Liver (tissue), 8 donors: ENCODE measurements at regions not wholly inside any gene's neighbourhood (a gene's known extent, or its start where the extent isn't known, plus 50 kb on each side); places are given as distances from the start of the nearest gene placed in this dataset.

ENCODE experiments used
- DNase-seq: peaks from one replicate; pipeline ENCODE4 v3.0.0-alpha.2; 2017; ENCODE audit warnings: low spot score
- H3K27ac ChIP-seq, 2 donors: one replicate each; pipeline ENCODE4 v1.7.0; 2013; ENCODE audit warnings: inconsistent platforms in 2 of 2, low read length in 2 of 2, control low read depth in 1 of 2, low read depth in 1 of 2, mild to moderate bottlenecking in 1 of 2
- H3K27me3 ChIP-seq, 4 donors: one replicate each; pipeline versions ENCODE4 v1.6.1 to v1.7.0; 2013; ENCODE audit warnings: low read length in 3 of 4, inconsistent platforms in 1 of 4, mild to moderate bottlenecking in 1 of 4, moderate library complexity in 1 of 4; ENCODE audit not compliant: control insufficient read depth in 4 of 4, insufficient read depth in 4 of 4
- H3K36me3 ChIP-seq, 4 donors: one replicate each; pipeline versions ENCODE4 v1.6.1 to v1.7.0; 2013; ENCODE audit warnings: low read length in 3 of 4, mild to moderate bottlenecking in 3 of 4, low read depth in 1 of 4, moderate library complexity in 1 of 4; ENCODE audit not compliant: control insufficient read depth in 4 of 4, insufficient read depth in 3 of 4
- H3K4me1 ChIP-seq, 4 donors: one replicate each; pipeline versions ENCODE4 v1.6.1 to v1.7.0; 2013; ENCODE audit warnings: low read length in 3 of 4, mild to moderate bottlenecking in 3 of 4, moderate library complexity in 1 of 4; ENCODE audit not compliant: control insufficient read depth in 4 of 4, insufficient read depth in 4 of 4
- H3K4me3 ChIP-seq, 3 donors: one replicate each; pipeline versions ENCODE4 v1.6.1 to v1.7.0; 2013; ENCODE audit warnings: low read length in 3 of 3, control low read depth in 1 of 3, low read depth in 1 of 3, mild to moderate bottlenecking in 1 of 3
- H3K9ac ChIP-seq, 2 donors: one replicate each; pipeline ENCODE4 v1.7.0; 2013; ENCODE audit warnings: low read length in 2 of 2, mild to moderate bottlenecking in 2 of 2, moderate library complexity in 2 of 2, control low read depth in 1 of 2, low read depth in 1 of 2
- H3K9me3 ChIP-seq, 4 donors: one replicate each; pipeline versions ENCODE4 v1.6.1 to v1.7.0; 2013; ENCODE audit warnings: low read length in 3 of 4; ENCODE audit not compliant: control insufficient read depth in 4 of 4
- ATF3 ChIP-seq: IDR thresholded peaks from 2 replicates; pipeline ENCODE4 v1.6.1; 2016; ENCODE audit warnings: antibody characterized with exemption
- CTCF ChIP-seq: fragments of 150-350 bp; IDR thresholded peaks from 2 replicates; pipeline ENCODE4 v1.5.1; 2017; ENCODE audit warnings: improper control_type of control experiment, low read depth, low read length; ENCODE audit not compliant: missing input control
- EGR1 ChIP-seq, 2 donors: IDR thresholded peaks; 2 replicates each; pipeline ENCODE4 v1.6.1; 2016 to 2018; ENCODE audit warnings: antibody characterized with exemption in 2 of 2, low read depth in 2 of 2
- FOXA1 ChIP-seq: IDR thresholded peaks from 2 replicates; pipeline ENCODE4 v1.6.1; 2016; ENCODE audit warnings: antibody characterized with exemption
- FOXA2 ChIP-seq: IDR thresholded peaks from 2 replicates; pipeline ENCODE4 v1.6.1; 2016; ENCODE audit warnings: antibody characterized with exemption
- GABPA ChIP-seq, 2 donors: IDR thresholded peaks in 1 of 2; conservative IDR thresholded peaks in 1 of 2; 2 replicates each; pipeline ENCODE4 v1.6.1; 2016; ENCODE audit warnings: antibody characterized with exemption in 2 of 2, mild to moderate bottlenecking in 1 of 2, moderate library complexity in 1 of 2
- HNF4A ChIP-seq, 2 donors: conservative IDR thresholded peaks; 2 replicates each; pipeline ENCODE4 v1.6.1; 2016; ENCODE audit warnings: antibody characterized with exemption in 2 of 2, mild to moderate bottlenecking in 2 of 2
- HNF4G ChIP-seq: IDR thresholded peaks from 2 replicates; pipeline ENCODE4 v1.6.1; 2016; ENCODE audit warnings: antibody characterized with exemption
- JUND ChIP-seq, 2 donors: IDR thresholded peaks; 2 replicates each; pipeline ENCODE4 v1.6.1; 2016; ENCODE audit warnings: antibody characterized with exemption in 2 of 2
- MAX ChIP-seq: IDR thresholded peaks from 2 replicates; pipeline ENCODE4 v1.6.1; 2016; ENCODE audit warnings: antibody characterized with exemption
- NR2F2 ChIP-seq: IDR thresholded peaks from 2 replicates; pipeline ENCODE4 v1.6.1; 2016; ENCODE audit warnings: antibody characterized with exemption
- RAD21 ChIP-seq, 2 donors: IDR thresholded peaks; 2 replicates each; pipeline ENCODE4 v1.6.1; 2016; ENCODE audit warnings: antibody characterized with exemption in 2 of 2, mild to moderate bottlenecking in 2 of 2
- REST ChIP-seq: IDR thresholded peaks from 2 replicates; pipeline ENCODE4 v1.6.1; 2016; ENCODE audit warnings: antibody characterized with exemption, mild to moderate bottlenecking
- RXRA ChIP-seq, 2 donors: IDR thresholded peaks; 2 replicates each; pipeline ENCODE4 v1.6.1; 2017 to 2018; ENCODE audit warnings: antibody characterized with exemption in 2 of 2, mild to moderate bottlenecking in 1 of 2
- SP1 ChIP-seq: IDR thresholded peaks from 2 replicates; pipeline ENCODE4 v1.6.1; 2018; ENCODE audit warnings: antibody characterized with exemption, mild to moderate bottlenecking
- TAF1 ChIP-seq: conservative IDR thresholded peaks from 2 replicates; pipeline ENCODE4 v1.6.1; 2016; ENCODE audit warnings: antibody characterized with exemption, mild to moderate bottlenecking
- YY1 ChIP-seq: IDR thresholded peaks from 2 replicates; pipeline ENCODE4 v1.6.1; 2016; ENCODE audit warnings: antibody characterized with exemption, mild to moderate bottlenecking
- ZBTB33 ChIP-seq: IDR thresholded peaks from 2 replicates; pipeline ENCODE4 v1.6.1; 2016; ENCODE audit warnings: antibody characterized with exemption
- WGBS: extraction: QIAGEN DNeasy Blood & Tissue Kit; methylation state at CpG from one replicate; pipeline ENCODE4 v1.1.7; 2013; 5-methylcytosine and 5-hydroxymethylcytosine counted together
- donor health status: healthy.
- donor health status: healthy.
- donor health status: healthy.
- donor health status: healthy.
- donor health status: healthy.

- Histone ChIP-seq H3K9ac (no peak overlapping the region), H3K27me3 (no peaks in the 10 kb centered on the region), H3K4me3 (no peak overlapping the region), H3K36me3 (no peaks in the 10 kb centered on the region), H3K27ac (no peak overlapping the region), H3K9me3 (no peaks in the 10 kb centered on the region), H3K4me1 (no peaks in the 10 kb centered on the region)
- 73% methylated on average over 1 of the region's 1 CpG for WGBS
- TF ChIP-seq GABPA (IDR thresholded peaks at IDR 0.05 in 1 of 2, conservative IDR thresholded peaks at IDR 0.05 in 1 of 2) (no peak), FOXA2 (no peak), RAD21 (IDR thresholded peaks at IDR 0.05) (no peak), EGR1 (IDR thresholded peaks at IDR 0.05; ENCODE audit: low read depth in 2 of 2) (no peak), JUND (IDR thresholded peaks at IDR 0.05) (no peak), HNF4A (conservative IDR thresholded peaks at IDR 0.05) (no peak), YY1 (no peak), ATF3 (no peak), RXRA (IDR thresholded peaks at IDR 0.05) (no peak), REST (no peak), NR2F2 (no peak), HNF4G (no peak), MAX (no peak), FOXA1 (no peak), CTCF (no peak), ZBTB33 (no peak), SP1 (no peak), TAF1 (no peak)
- DNase-seq: no peak
Measured at GRCh38 chr14:85002846-85003245, 527.1 kb upstream of the FLRT2 start.

- H3K9ac ChIP-seq: no peak overlapping the region
- no peaks in the 10 kb centered on the region for H3K36me3 ChIP-seq
- no peak overlapping the region for H3K27ac ChIP-seq
- no peaks in the 10 kb centered on the region for H3K4me1 ChIP-seq
- H3K9me3 ChIP-seq: no peaks in the 10 kb centered on the region
- DNase-seq: no peak
- H3K4me3 ChIP-seq: no peak overlapping the region
- no peaks in the 10 kb centered on the region for H3K27me3 ChIP-seq
- TF ChIP-seq REST (no peak), NR2F2 (no peak), ZBTB33 (no peak), MAX (no peak), EGR1 (IDR thresholded peaks at IDR 0.05; ENCODE audit: low read depth in 2 of 2) (no peak), GABPA (IDR thresholded peaks at IDR 0.05 in 1 of 2, conservative IDR thresholded peaks at IDR 0.05 in 1 of 2) (no peak), TAF1 (no peak), FOXA1 (no peak), JUND (IDR thresholded peaks at IDR 0.05) (no peak), HNF4A (conservative IDR thresholded peaks at IDR 0.05) (no peak), RXRA (IDR thresholded peaks at IDR 0.05) (no peak), ATF3 (no peak)
Measured at GRCh38 chr14:85003805-85004204, 526.1 kb upstream of the FLRT2 start.
